ENCODE measurements at regions not wholly inside any gene's neighbourhood (a gene's known extent, or its start where the extent isn't known, plus 50 kb on each side); places are given as distances from the start of the nearest gene placed in this dataset.

- no peak overlapping the region for H3K27ac Mint-ChIP-seq
- no peaks in the 10 kb centered on the region for H3K36me3 Mint-ChIP-seq (ENCODE audit: low read depth)
- H3K4me1 Mint-ChIP-seq = no peaks in the 10 kb centered on the region
- H3K27me3 Mint-ChIP-seq (ENCODE audit: low read depth) = peaks cover 4% of the 10 kb centered on the region
- no peak overlapping the region for H3K4me3 Mint-ChIP-seq
- no peak for TF ChIP-seq CTCF (IDR thresholded peaks at IDR 0.05; ENCODE audit: unreplicated experiment in 3 of 3)
- peaks cover under 1% of the 10 kb centered on the region for H3K9me3 Mint-ChIP-seq
These were observed 630.3 kb downstream of the AMY1C start for GRCh38 chr1:104380003-104380402.

GRCh38 chr1:104387716-104388508 lies 638.2 kb downstream of the AMY1C start:
- TF ChIP-seq CTCF (IDR thresholded peaks at IDR 0.05; ENCODE audit: unreplicated experiment in 3 of 3) = no peak
- Mint-ChIP-seq H3K9me3 (no peaks in the 10 kb centered on the region), H3K36me3 (ENCODE audit: low read depth) (no peaks in the 10 kb centered on the region), H3K27ac (no peak overlapping the region), H3K4me1 (no peaks in the 10 kb centered on the region), H3K4me3 (no peak overlapping the region), H3K27me3 (ENCODE audit: low read depth) (no peaks in the 10 kb centered on the region)

- no peaks in the 10 kb centered on the region for H3K9me3 Mint-ChIP-seq
- no peaks in the 10 kb centered on the region for H3K27me3 Mint-ChIP-seq (ENCODE audit: low read depth)
- H3K4me3 Mint-ChIP-seq = no peak overlapping the region
- H3K27ac Mint-ChIP-seq = no peak overlapping the region
- H3K4me1 Mint-ChIP-seq = no peaks in the 10 kb centered on the region
- no peak for TF ChIP-seq CTCF (IDR thresholded peaks at IDR 0.05; ENCODE audit: unreplicated experiment in 3 of 3)
- H3K36me3 Mint-ChIP-seq (ENCODE audit: low read depth) = no peaks in the 10 kb centered on the region
These were observed 642.9 kb downstream of the AMY1C start for GRCh38 chr1:104392552-104392951.

- no peaks in the 10 kb centered on the region for H3K9me3 Mint-ChIP-seq
- H3K27me3 Mint-ChIP-seq (ENCODE audit: low read depth) = no peaks in the 10 kb centered on the region
- no peaks in the 10 kb centered on the region for H3K36me3 Mint-ChIP-seq (ENCODE audit: low read depth)
- no peaks in the 10 kb centered on the region for H3K4me1 Mint-ChIP-seq
- no peak overlapping the region for H3K27ac Mint-ChIP-seq
- H3K4me3 Mint-ChIP-seq = no peak overlapping the region
- no peak for TF ChIP-seq CTCF (IDR thresholded peaks at IDR 0.05; ENCODE audit: unreplicated experiment in 3 of 3)
These were observed 652.5 kb downstream of the AMY1C start for GRCh38 chr1:104402178-104402577.

GRCh38 chr1:104403883-104404282 lies 654.2 kb downstream of the AMY1C start:
- Mint-ChIP-seq H3K27ac (no peak overlapping the region), H3K4me1 (no peaks in the 10 kb centered on the region), H3K4me3 (no peak overlapping the region), H3K9me3 (no peaks in the 10 kb centered on the region), H3K27me3 (ENCODE audit: low read depth) (no peaks in the 10 kb centered on the region), H3K36me3 (ENCODE audit: low read depth) (no peaks in the 10 kb centered on the region)
- TF ChIP-seq CTCF (IDR thresholded peaks at IDR 0.05; ENCODE audit: unreplicated experiment in 3 of 3) = no peak

- Mint-ChIP-seq H3K4me1 (no peaks in the 10 kb centered on the region), H3K27ac (no peak overlapping the region), H3K4me3 (no peak overlapping the region), H3K36me3 (ENCODE audit: low read depth) (no peaks in the 10 kb centered on the region), H3K27me3 (ENCODE audit: low read depth) (no peaks in the 10 kb centered on the region), H3K9me3 (no peaks in the 10 kb centered on the region)
- TF ChIP-seq CTCF (IDR thresholded peaks at IDR 0.05; ENCODE audit: unreplicated experiment in 3 of 3) = no peak
These were observed 657.0 kb downstream of the AMY1C start for GRCh38 chr1:104406728-104407127.
